Astrocyte (in vitro differentiated cells and primary cell): ENCODE measurements at regions not wholly inside any gene's neighbourhood (a gene's known extent, or its start where the extent isn't known, plus 50 kb on each side); places are given as distances from the start of the nearest gene placed in this dataset.
A peak's percentile ranks its signal among the peaks of the same experiment; 100 is the strongest.
"Not testable (repeated sequence)": the region's sequence is repeated elsewhere in the genome, so short reads cannot be mapped to it uniquely, and the experiment has no call there.

Experiments used
- DNase-seq: peaks from one replicate; pipeline ENCODE4 v3.0.0-alpha.2; 2010; ENCODE audit warnings: low read depth
- FAIRE-seq: peaks from 2 replicates; lab custom pipeline; 2011; peaks lifted over from hg19 to GRCh38; lab: Jason Lieb, UNC
- H2AFZ ChIP-seq: 2 replicates; pipeline ENCODE4 v1.6.0; 2012; ENCODE audit warnings: low read depth, low read length, inconsistent platforms
- H3K27ac ChIP-seq: 2 replicates; pipeline ENCODE4 v1.5.1; 2011; ENCODE audit warnings: low read depth, low read length, inconsistent platforms
- H3K27me3 ChIP-seq: 2 replicates; pipeline ENCODE4 v1.6.0; 2011; ENCODE audit warnings: low read length, inconsistent platforms; ENCODE audit not compliant: insufficient read depth
- H3K36me3 ChIP-seq: 2 replicates; pipeline ENCODE4 v1.5.1; 2011; ENCODE audit warnings: low read length, inconsistent platforms; ENCODE audit not compliant: insufficient read depth
- H3K4me1 ChIP-seq: 2 replicates; pipeline ENCODE4 v1.5.1; 2011; ENCODE audit warnings: low read length, inconsistent platforms; ENCODE audit not compliant: insufficient read depth
- H3K4me2 ChIP-seq: 2 replicates; pipeline ENCODE4 v1.6.0; 2012; ENCODE audit warnings: low read length, inconsistent platforms
- H3K4me3 ChIP-seq: 2 replicates; pipeline ENCODE4 v1.5.1; 2011; ENCODE audit warnings: low read depth, mild to moderate bottlenecking, low read length, inconsistent platforms; ENCODE audit not compliant: insufficient read depth
- H3K79me2 ChIP-seq: 2 replicates; pipeline ENCODE4 v1.6.0; 2012; ENCODE audit warnings: mild to moderate bottlenecking, low read length, inconsistent platforms; ENCODE audit not compliant: insufficient read depth
- H3K9ac ChIP-seq: 2 replicates; pipeline ENCODE4 v1.6.0; 2012; ENCODE audit warnings: mild to moderate bottlenecking, low read length, inconsistent platforms
- H3K9me3 ChIP-seq: 2 replicates; pipeline ENCODE4 v1.5.1; 2012; ENCODE audit warnings: low read depth, mild to moderate bottlenecking, low read length, inconsistent platforms; ENCODE audit not compliant: insufficient read depth
- H4K20me1 ChIP-seq: 2 replicates; pipeline ENCODE4 v1.6.0; 2012; ENCODE audit warnings: low read length, inconsistent platforms; ENCODE audit not compliant: insufficient read depth
- H3K27ac Mint-ChIP-seq: one replicate; pipeline ENCODE4 v1.8.0; 2021; ENCODE audit warnings: mild to moderate bottlenecking, mixed read lengths; ENCODE audit not compliant: unreplicated experiment
- H3K27me3 Mint-ChIP-seq: one replicate; pipeline ENCODE4 v1.8.0; 2021; ENCODE audit warnings: low read depth, mixed read lengths; ENCODE audit not compliant: unreplicated experiment
- H3K36me3 Mint-ChIP-seq: one replicate; pipeline ENCODE4 v1.8.0; 2021; ENCODE audit warnings: low read depth, mixed read lengths; ENCODE audit not compliant: unreplicated experiment
- H3K4me1 Mint-ChIP-seq: one replicate; pipeline ENCODE4 v1.8.0; 2021; ENCODE audit warnings: low read depth, mixed read lengths; ENCODE audit not compliant: unreplicated experiment
- H3K4me3 Mint-ChIP-seq: one replicate; pipeline ENCODE4 v1.8.0; 2021; ENCODE audit warnings: mild to moderate bottlenecking, moderate library complexity, mixed read lengths; ENCODE audit not compliant: unreplicated experiment
- H3K9me3 Mint-ChIP-seq: one replicate; pipeline ENCODE4 v1.8.0; 2021; ENCODE audit warnings: mild to moderate bottlenecking, mixed read lengths; ENCODE audit not compliant: unreplicated experiment

DNA sequence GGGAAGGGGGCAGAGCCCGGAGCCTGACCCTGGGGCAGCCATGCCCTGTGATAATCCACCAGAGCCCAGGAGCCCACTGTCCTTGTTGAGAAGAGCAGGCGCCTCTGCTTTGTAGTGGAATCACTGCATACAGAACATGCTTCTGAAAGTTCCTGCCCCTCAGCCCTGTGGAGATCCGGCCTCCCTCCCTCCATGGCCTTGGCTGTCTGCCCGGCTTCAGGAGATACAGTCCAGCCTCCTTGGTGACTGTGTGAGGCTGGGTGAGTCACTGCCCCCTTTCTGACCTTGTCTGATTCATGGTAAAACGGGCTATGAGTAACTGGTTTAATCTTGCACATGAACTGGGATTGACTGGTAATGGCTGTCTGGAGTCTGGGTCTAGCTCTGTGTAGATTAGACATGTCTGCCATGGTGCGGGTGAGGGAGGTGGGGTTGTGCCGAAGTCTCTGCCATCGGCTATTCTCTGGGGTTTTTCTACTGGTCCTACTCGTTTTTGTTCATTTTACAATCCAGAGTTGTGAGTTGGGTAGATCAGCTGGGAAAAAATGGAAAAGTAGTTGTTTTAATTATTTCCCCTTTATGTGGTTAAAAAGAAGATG, 141.2 kb downstream of the NPIPB11 start:
- DNase-seq (peak; percentile 94), FAIRE-seq (peak; percentile 100)
- not testable (repeated sequence) for H3K79me2 ChIP-seq, H2AFZ ChIP-seq, H4K20me1 ChIP-seq, H3K9me3 ChIP-seq, H3K36me3 Mint-ChIP-seq, H3K27me3 Mint-ChIP-seq, H3K36me3 ChIP-seq, H3K9me3 Mint-ChIP-seq, H3K4me3 Mint-ChIP-seq, H3K27me3 ChIP-seq
- Mint-ChIP-seq H3K27ac (peak overlapping the region; percentile 78), H3K4me1 (peaks cover 30% of the 10 kb centered on the region)
- H3K27ac ChIP-seq = peak overlapping the region; percentile 97
- H3K9ac ChIP-seq = peak overlapping the region; percentile 77
- H3K4me1 ChIP-seq = peaks cover 54% of the 10 kb centered on the region
- H3K4me3 ChIP-seq = peak overlapping the region; percentile 33
- H3K4me2 ChIP-seq = peak overlapping the region; percentile 46

GRCh38 chr16:29264080-29264837, 142.3 kb downstream of the NPIPB11 start:
- H3K9ac ChIP-seq = peak overlapping the region; percentile 77
- Mint-ChIP-seq H3K4me1 (peaks cover 23% of the 10 kb centered on the region), H3K4me3 (peak overlapping the region; percentile 45), H3K27ac (peak overlapping the region; percentile 83)
- not testable (repeated sequence) for H3K4me3 ChIP-seq, DNase-seq, H3K9me3 ChIP-seq, H3K27me3 ChIP-seq, H3K79me2 ChIP-seq, H3K36me3 Mint-ChIP-seq, H2AFZ ChIP-seq, FAIRE-seq, H3K36me3 ChIP-seq, H3K9me3 Mint-ChIP-seq, H4K20me1 ChIP-seq, H3K27me3 Mint-ChIP-seq
- peak overlapping the region; percentile 46 for H3K4me2 ChIP-seq
- H3K27ac ChIP-seq = peak overlapping the region; percentile 97
- peaks cover 48% of the 10 kb centered on the region for H3K4me1 ChIP-seq

DNA sequence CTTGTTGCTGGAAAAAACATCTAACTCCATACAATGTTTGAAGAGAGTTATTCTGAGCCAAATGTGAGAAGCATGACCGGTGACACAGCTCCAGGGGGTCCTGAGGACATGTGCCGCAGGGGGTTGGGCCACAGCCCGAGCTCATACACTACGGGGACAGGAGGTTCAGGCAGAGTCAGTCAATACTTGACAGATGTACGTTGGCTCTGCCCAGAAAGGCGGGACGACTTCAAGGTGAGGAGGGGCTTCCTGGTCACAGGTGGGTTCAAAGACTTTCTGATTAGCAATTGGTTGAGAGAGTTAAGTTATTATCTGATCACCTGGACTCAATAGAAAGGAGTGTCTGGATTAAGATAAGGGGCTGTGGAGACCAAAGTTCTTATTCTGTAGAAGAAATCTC, 143.8 kb downstream of the NPIPB11 start:
- peak overlapping the region; percentile 72 for H3K27ac Mint-ChIP-seq
- H3K9me3 Mint-ChIP-seq, H3K27me3 Mint-ChIP-seq: not testable (repeated sequence)

DNA sequence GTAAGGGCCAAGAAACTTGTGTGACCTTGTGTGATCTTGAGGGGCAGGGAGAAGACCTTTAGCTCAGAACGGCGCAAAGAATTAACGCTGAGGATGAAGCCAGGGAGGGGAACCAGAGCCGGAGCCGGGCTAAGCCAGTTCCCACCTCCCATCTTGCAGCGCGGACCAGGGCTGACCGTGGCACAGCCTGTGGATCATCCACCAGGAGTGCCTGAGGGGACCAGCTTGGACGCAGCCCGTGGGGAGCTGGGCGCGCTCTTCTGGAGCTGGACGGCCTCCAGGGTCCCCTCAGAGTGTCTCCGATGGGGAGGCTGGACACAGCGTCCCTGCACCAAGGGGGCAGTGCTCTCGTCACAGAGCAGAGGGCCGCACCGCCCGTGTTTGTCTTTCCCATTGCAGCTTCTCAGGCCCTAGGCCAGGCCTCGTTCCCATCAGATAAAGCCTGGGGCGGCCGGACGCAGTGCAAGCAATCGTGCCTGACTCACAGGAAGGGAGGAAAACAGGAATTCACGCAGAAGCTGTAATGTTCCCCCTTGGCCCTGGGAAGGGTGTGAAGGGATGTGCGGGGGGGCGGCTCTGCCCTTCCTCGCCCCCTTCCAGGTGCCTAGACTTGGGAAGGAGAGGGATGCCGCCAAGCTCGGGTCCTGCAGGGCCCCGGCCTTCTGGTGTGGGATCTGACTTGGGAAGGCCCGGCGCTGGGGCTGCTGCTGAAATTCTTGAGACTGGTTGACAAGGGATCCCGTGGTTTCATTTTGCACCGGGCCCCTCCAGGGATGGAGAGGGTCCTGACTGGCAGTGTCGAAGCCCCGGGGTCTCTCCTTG, 144.9 kb downstream of the NPIPB11 start:
- not testable (repeated sequence) for H4K20me1 ChIP-seq, H3K9me3 ChIP-seq, H3K36me3 ChIP-seq, H3K36me3 Mint-ChIP-seq, H3K27me3 ChIP-seq, H3K4me3 Mint-ChIP-seq, H3K4me2 ChIP-seq, H3K27me3 Mint-ChIP-seq, H2AFZ ChIP-seq, H3K4me3 ChIP-seq, H3K79me2 ChIP-seq, H3K9me3 Mint-ChIP-seq, FAIRE-seq, H3K27ac Mint-ChIP-seq
- Histone ChIP-seq H3K9ac (peak overlapping the region; percentile 68), H3K4me1 (peaks cover 26% of the 10 kb centered on the region), H3K27ac (peak overlapping the region; percentile 85)
- peaks cover 16% of the 10 kb centered on the region for H3K4me1 Mint-ChIP-seq
- peak; percentile 36 for DNase-seq

More for the DNA sequence above, 143.8 kb downstream of the NPIPB11 start:
- H3K36me3 ChIP-seq, H3K36me3 Mint-ChIP-seq, DNase-seq, H3K9me3 ChIP-seq, H3K4me2 ChIP-seq, H3K79me2 ChIP-seq, H3K4me3 ChIP-seq, H3K27me3 ChIP-seq, H4K20me1 ChIP-seq, H2AFZ ChIP-seq, FAIRE-seq: not testable (repeated sequence)
- H3K4me1 ChIP-seq = peaks cover 35% of the 10 kb centered on the region
- H3K4me3 Mint-ChIP-seq = peak overlapping the region; percentile 1
- H3K9ac ChIP-seq = peak overlapping the region; percentile 48
- peak overlapping the region; percentile 53 for H3K27ac ChIP-seq
- peaks cover 20% of the 10 kb centered on the region for H3K4me1 Mint-ChIP-seq

- H3K4me3 Mint-ChIP-seq, H3K27me3 Mint-ChIP-seq, H3K27me3 ChIP-seq, H3K79me2 ChIP-seq, H3K4me3 ChIP-seq, H3K9me3 ChIP-seq, H2AFZ ChIP-seq, H3K4me2 ChIP-seq, DNase-seq, FAIRE-seq, H3K36me3 Mint-ChIP-seq, H4K20me1 ChIP-seq, H3K36me3 ChIP-seq, H3K9me3 Mint-ChIP-seq, H3K27ac Mint-ChIP-seq: not testable (repeated sequence)
- Histone ChIP-seq H3K27ac (peak overlapping the region; percentile 85), H3K9ac (peak overlapping the region; percentile 68), H3K4me1 (peaks cover 26% of the 10 kb centered on the region)
- H3K4me1 Mint-ChIP-seq = peaks cover 15% of the 10 kb centered on the region
These were observed 145.7 kb downstream of the NPIPB11 start for GRCh38 chr16:29260683-29261426.
